DMS153 treated with DMSO at 0.1 percent for 48 hours (cell line): ENCODE measurements at regions not wholly inside any gene's neighbourhood (a gene's known extent, or its start where the extent isn't known, plus 50 kb on each side); places are given as distances from the start of the nearest gene placed in this dataset.
"Not testable (repeated sequence)": the region's sequence is repeated elsewhere in the genome, so short reads cannot be mapped to it uniquely, and the experiment has no call there.

ENCODE experiments used
- DNase-seq: peaks from one replicate; lab custom pipeline; 2025; ENCODE audit not compliant: unreplicated experiment; lab: John Stamatoyannopoulos, UW

GRCh38 chr9:30127371-30127770 is 2257.1 kb upstream of the ACO1 start:
- no peak for DNase-seq

DNA sequence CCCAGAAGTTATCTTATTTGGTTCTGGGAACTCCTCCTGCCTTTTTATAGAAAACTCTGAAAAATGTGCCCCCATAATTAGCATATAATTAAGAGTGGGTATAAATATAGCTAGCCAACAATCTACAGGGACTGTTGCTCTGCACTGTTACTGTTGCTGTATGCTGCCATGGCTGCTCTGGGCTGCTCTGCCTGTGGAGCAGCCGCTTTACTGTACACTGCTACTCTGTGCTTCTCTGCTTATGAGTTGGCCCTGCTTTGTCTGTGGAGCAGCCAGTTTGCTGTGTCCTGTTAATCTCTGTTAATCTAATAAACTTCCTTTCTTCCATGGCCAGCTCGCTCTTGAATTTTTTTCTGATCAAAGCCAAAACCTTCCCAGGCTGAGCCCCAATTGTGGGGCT is 2244.0 kb upstream of the ACO1 start:
- DNase-seq: no peak

DNA sequence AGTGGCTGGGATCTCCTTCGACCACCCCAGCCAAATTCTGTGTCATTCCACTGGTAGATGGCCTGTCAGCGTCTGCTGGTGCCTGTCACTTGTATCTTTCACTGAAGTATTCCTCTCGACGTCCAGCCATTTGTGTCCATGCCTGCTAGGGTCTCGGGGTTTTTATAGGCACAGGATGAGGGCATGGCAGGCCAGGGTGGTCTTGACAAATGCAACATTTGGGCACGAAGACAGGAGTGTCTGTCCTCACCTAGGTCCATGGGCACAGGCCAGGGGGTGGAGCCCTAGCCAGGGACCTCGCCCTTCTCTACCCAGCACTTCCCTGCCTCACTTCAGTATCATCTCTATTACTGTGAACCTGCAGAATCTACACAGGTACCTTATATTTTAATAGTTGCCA is 2223.9 kb upstream of the ACO1 start:
- no peak for DNase-seq

GRCh38 chr9:30172206-30172605 is 2212.2 kb upstream of the ACO1 start:
- no peak for DNase-seq

DNA sequence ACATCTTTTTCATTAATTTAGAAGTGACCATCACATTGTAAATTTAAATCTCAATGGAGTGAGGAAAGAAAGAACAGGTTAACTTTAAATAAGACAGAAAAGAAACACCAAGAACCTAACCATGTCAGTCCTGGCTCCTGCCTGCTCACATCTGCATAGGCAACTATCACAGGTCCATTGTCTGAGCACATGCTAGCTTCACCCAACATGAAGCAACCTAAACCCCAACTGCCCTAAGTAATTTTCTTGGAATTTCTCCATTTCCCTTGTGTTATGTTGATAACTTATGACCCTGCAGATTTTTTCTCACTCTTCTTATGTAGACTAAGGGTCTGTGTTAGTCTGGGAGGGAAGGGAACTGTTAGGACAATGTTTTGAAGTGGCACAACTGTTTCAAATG is 2205.8 kb upstream of the ACO1 start:
- DNase-seq: no peak

- DNase-seq: no peak
Measured at GRCh38 chr9:30193421-30193820, 2191.0 kb upstream of the ACO1 start.

DNA sequence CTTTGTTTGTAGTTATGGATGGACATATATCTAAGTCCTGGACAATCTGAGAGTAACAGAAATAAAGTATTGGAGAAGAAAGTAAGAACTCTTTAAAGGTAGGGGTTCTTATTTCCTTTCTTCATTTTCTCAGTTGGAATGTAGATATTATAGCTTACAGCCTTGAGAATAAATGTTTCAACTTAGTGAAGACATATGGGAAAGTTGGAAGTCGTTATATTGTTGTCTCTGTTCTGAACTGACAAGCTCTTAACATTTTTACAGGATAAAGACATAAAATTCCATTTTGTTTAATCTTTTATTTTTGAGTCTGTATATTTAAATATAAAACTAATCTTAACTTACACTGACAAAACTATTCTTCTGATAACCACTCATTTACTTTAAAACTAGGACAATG is 2187.5 kb upstream of the ACO1 start:
- DNase-seq: no peak

DNA sequence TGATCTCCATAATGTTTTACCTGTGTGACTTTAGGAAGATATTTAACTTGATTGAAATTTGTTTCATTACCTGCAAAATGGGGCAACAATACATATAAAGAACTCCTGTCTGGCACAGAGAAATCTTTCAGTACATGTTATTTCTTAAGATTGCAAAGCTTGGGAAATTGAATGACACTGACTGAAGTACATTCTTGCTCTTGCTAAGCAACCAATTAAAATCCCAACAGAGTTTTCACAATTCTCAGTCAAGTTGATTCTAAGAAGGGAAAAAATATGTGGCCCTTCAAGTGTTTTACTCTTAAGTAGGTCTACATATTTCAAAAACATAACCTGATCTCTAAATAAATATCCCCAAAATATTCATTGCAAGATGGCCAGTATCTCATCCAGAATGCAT is 2187.0 kb upstream of the ACO1 start:
- DNase-seq: no peak

- no peak for DNase-seq
Measured at GRCh38 chr9:30197954-30198353, 2186.5 kb upstream of the ACO1 start.

DNA sequence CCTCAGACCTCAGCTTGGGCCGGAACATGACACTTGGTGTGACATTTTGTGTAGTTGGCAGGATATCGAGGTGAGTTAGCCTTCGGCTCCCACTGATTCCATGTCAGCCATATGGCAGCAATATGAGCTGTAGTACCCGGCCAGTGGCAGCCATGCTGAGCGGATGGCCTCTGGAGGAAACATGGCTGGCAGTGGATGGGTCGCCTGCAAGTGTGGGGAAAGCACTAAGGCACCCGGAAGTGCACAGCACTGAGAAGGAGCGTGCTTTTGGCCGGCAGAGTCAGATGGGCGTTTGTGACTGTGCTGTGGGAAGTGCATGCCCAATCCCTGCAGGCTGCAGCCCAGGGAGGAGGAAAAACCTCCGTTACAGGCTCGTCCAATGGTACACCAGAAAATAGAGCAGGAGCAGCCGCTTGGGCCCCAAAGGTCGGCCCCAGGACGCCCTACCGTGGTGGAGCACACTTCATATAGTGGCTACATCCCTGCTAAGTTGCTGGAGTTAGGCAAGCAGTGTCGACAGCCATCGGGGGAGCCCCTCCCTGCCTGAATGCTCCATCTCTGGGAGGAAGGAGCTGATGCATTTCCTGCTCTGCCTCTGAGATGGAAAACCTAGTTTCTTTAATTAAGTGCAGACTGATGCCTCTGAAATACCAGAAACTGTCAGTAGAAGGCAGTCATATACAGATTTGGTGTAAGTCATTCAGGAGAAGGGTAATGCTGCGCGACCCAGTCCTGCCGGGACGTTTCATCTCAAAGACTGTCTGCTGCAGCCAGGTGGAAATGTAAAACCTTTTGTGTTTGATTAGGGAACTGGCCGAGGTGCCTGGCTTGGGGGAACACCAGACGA is 2185.8 kb upstream of the ACO1 start:
- no peak for DNase-seq

DNA sequence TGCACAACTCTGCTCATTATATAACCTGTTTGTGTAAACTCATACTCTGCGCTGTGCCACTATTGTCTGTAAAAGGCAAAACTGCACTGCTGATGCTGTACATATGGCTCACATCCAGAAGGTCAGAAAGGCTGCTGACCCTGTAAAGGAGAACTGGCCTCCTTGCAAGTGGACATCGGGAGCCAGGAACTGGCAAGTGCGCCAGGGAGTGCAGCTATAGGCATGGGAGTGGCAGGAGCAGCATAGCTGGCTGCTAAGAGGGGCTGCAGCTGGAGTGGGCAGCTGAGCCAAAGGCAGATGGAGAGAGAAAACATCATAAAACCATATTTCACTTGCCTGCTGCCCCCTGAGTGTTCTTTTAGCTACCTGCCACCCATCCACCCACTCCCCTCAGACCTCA is 2183.4 kb upstream of the ACO1 start:
- no peak for DNase-seq

DNA sequence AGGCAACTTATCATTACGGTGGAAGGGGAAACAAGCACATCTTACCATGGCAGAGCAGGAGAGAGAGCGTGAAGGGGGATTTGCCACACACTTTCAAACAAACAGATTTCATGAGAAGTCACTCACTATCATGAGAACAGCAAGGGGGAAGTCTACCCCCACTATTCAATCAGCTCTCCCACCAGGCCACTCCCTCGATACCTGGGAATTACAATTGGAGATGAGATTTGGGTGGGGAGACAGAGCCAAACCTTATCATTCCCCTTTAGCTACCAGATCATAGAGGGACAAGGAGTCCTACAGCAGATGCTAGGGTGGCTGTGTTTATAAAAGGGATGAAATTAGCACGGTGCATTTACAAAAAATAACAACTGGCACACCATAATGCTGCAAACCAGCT is 2149.4 kb upstream of the ACO1 start:
- no peak for DNase-seq

DNA sequence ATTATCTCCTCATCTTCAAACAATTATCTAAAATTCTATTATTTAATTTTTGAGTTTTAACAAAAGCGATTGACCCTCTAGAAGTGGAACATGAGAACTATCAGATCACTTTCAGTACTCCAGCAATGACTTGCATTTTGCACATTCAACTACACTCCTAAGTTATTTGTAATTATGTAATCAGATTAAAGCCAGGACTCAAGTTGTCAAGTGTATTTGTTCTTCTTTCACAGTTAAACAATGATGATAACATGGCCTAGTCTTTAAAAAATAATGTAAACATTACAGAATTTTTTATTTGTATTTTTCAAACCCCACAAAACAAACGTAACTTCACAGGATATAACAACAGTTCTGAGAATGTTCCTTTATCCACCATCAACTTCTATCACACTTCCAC is 2148.9 kb upstream of the ACO1 start:
- no peak for DNase-seq

GRCh38 chr9:30239878-30240277 is 2144.6 kb upstream of the ACO1 start:
- no peak for DNase-seq

- no peak for DNase-seq
Measured at GRCh38 chr9:30243467-30243866, 2141.0 kb upstream of the ACO1 start.

DNA sequence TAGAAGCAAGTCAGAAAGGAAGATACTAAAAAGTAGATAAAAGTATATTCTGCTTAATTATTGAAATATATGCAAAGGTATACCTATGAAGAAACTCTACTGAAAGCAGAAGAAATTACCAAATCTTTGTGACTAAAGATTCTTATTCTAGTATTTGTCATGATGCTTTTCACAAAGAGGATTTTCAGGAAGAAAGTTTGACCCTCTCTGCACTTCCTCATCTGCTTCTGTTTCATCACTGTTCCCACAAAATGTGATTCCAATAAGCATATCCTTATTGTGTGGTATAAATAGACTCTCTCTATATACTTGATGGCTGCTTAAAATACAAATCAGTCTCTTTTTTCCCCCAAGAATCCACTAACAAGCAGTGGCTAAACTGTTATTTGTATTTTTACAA is 2139.6 kb upstream of the ACO1 start:
- no peak for DNase-seq

DNA sequence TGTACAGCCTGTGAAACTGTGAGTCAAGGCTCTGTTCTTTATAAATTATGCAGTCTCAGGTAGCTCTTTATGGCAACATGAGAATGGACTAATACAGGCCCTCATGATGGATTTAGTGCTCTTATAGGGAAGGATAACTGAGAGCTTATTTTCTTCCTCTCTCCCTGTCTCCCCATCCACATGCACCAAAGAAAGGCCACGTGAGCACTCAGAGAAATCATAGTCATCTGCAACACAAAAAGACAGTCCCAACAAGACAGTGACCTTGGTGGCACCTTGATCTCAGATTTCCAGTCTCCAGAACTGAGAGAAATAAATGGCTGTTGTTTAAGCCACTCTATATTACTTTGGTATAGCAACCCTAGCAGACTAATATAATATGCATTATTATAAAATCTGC is 2133.6 kb upstream of the ACO1 start:
- no peak for DNase-seq

DNA sequence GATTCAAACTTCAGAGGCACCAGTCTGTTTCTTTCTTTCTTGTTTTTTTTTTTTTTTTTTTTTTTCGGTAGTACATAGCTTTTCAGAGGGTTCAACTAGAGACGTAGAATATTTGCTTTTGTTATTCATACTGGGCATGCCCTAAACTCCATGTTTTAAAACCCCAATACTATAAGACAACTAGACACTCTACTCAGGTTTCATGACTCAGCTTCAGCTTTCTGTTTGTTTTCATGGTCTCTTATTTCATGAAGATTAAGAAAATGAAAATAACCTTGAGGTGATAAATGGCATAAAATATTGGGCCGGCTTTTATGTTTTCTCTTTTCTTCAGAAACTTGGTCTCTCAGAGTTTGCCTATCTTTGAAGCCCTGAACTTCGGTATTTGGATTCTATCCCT is 2126.3 kb upstream of the ACO1 start:
- no peak for DNase-seq

- no peak for DNase-seq
Measured at GRCh38 chr9:30280229-30280900, 2104.1 kb upstream of the ACO1 start.

DNA sequence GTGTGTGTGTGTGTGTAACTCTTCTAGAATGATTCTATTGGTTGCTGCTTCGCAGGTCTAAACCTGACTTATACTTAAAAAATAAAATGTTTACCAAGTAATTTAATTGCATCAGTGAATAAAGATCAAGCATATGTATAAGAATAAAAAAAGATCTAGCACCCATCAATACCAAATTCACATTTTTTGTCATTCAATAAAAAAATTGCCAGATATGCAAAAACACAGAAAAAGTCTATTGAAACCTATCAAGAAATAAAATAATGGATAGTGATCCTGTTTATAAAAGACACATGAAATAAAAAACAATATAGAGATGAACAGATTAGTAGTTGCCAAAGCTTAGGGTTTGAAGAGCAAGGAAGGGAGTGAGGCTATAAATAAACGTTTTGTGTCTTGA is 2095.0 kb upstream of the ACO1 start:
- DNase-seq: no peak

GRCh38 chr9:30292026-30292425 is 2092.4 kb upstream of the ACO1 start:
- not testable (repeated sequence) for DNase-seq

DNA sequence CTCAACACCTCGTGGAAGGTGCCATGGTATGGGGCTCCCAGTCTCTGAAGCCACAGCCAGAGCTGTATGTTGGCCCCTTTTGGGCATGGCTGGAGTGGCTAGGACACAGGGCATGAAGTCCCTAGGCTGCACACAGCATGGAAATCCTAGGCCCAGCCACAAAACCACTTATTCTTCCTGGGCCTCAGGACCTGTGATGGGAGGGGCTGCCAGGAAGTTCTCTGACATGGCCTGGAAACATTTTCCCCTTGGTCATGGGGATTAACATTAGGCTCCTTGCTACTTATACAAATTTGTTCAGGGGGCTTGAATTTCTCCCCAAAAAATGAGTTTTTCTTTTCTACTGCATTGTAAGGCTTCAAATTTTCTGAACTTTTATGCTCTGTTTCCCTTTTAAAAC is 2091.2 kb upstream of the ACO1 start:
- DNase-seq: no peak
